ENCODE measurements at regions not wholly inside any gene's neighbourhood (a gene's known extent, or its start where the extent isn't known, plus 50 kb on each side); places are given as distances from the start of the nearest gene placed in this dataset.

- no peak for TF ChIP-seq CTCF (IDR thresholded peaks at IDR 0.05)
- no peak for TF ChIP-seq POLR2A (IDR thresholded peaks at IDR 0.05)
Measured at GRCh38 chr5:163950248-163950647, 444.8 kb downstream of the MAT2B start.
